Kidney (tissue), 13 donors: ENCODE measurements at regions not wholly inside any gene's neighbourhood (a gene's known extent, or its start where the extent isn't known, plus 50 kb on each side); places are given as distances from the start of the nearest gene placed in this dataset.
A peak's percentile ranks its signal among the peaks of the same experiment; 100 is the strongest.

Source experiments
- DNase-seq, 5 donors: peaks; one replicate each; pipeline ENCODE4 v3.0.0-alpha.2; 2013 to 2020
- FAIRE-seq: peaks from 2 replicates; lab custom pipeline; 2012; peaks lifted over from hg19 to GRCh38; lab: Jason Lieb, UNC
- H3K27ac ChIP-seq, 2 donors: one replicate each; pipeline ENCODE4 v1.7.0; 2013; ENCODE audit warnings: low read depth in 2 of 2, low read length in 2 of 2, inconsistent platforms in 1 of 2
- H3K27me3 ChIP-seq: one replicate; pipeline ENCODE4 v1.7.1; 2013; ENCODE audit warnings: low read length, inconsistent platforms; ENCODE audit not compliant: control insufficient read depth, insufficient read depth
- H3K36me3 ChIP-seq, 3 donors: one replicate each; pipeline versions ENCODE4 v1.7.0 to v1.7.1; 2013; ENCODE audit warnings: low read length in 3 of 3, control low read depth in 1 of 3, inconsistent platforms in 1 of 3; ENCODE audit not compliant: insufficient read depth in 3 of 3, control insufficient read depth in 2 of 3
- H3K4me1 ChIP-seq, 3 donors: one replicate each; pipeline versions ENCODE4 v1.7.0 to v1.7.1; 2013; ENCODE audit warnings: low read length in 3 of 3, inconsistent platforms in 1 of 3, low read depth in 1 of 3; ENCODE audit not compliant: control insufficient read depth in 2 of 3, insufficient read depth in 2 of 3
- H3K4me3 ChIP-seq, 3 donors: one replicate each; pipeline versions ENCODE4 v1.7.0 to v1.8.1; 2013; ENCODE audit warnings: low read length in 3 of 3, control low read depth in 1 of 3, inconsistent platforms in 1 of 3
- H3K9ac ChIP-seq, 3 donors: one replicate each; pipeline versions ENCODE4 v1.7.0 to v1.7.1; 2013; ENCODE audit warnings: low read length in 3 of 3, control low read depth in 1 of 3, inconsistent platforms in 1 of 3
- H3K9me3 ChIP-seq, 3 donors: one replicate each; pipeline versions ENCODE4 v1.7.0 to v1.7.1; 2013; ENCODE audit warnings: low read length in 3 of 3, control low read depth in 1 of 3, inconsistent platforms in 1 of 3; ENCODE audit not compliant: control insufficient read depth in 2 of 3, insufficient read depth in 1 of 3
- intact Hi-C: fragments of 100-400 bp; cut with DNase I; formaldehyde crosslinking; loops from one replicate; pipeline ENCODE4 v1.11.1; 2022
- TF ChIP-seq, protein P1 (sequence below): IDR thresholded peaks from 3 replicates; pipeline ENCODE4 v1.5.1; 2012; ENCODE audit warnings: mild to moderate bottlenecking, moderate library complexity, borderline replicate concordance; ENCODE audit not compliant: insufficient read depth; ENCODE audit errors: extremely low read depth
- donor health status: control.
- donor health status: control.
- donor health status: control.
- donor health status: control.
- donor health status: control.
- donor health status: DM: yes; HTN: yes; CAD: no.
- donor health status: Normal renal cell carcinoma (clear cell type).

DNA sequence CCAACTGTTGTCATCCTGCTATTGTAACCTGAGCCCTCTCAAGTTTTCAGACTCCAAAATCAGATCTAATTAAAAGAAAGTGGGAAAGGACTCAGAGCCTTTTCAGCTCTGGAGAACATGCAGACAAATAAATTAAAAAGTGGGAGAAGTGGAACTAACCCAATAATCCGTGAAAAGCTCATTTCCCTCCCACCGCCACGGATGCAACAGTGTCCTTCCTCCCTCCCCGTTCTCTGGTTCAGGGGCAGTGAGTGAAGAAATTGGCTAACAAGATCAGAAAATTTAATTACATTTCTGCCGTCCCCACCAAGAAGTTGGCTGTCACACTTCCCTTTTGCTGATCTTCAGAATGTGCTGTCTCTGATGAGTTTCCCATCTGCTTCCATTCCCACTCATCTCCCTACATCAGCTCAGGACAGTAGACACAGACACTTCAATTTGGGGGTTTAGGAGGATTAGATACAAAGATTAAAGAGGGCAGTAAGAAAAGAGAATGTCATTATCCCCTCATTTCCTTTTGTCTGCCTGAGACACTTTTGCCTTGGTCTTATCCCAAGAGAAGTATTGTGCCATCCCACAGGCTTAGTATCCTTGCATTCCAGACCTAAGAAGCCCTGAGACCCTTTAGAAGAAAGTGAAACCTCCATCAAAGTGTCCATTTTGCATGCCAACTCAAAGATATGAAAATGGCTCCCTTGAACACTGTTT lies 335.7 kb upstream of the PPP2R3A start:
- H3K4me1 ChIP-seq = no peaks in the 10 kb centered on the region
- no peak overlapping the region for H3K4me3 ChIP-seq
- no peak overlapping the region for H3K27ac ChIP-seq
- DNase-seq = peak in 3 of 5 donors; percentile 42 to 74 (median 72)
- no peaks in the 10 kb centered on the region for H3K9me3 ChIP-seq
- no peak for FAIRE-seq
- no peaks in the 10 kb centered on the region for H3K27me3 ChIP-seq
- no peaks in the 10 kb centered on the region for H3K36me3 ChIP-seq
- no peak overlapping the region for H3K9ac ChIP-seq
- TF ChIP-seq, protein P1, sequence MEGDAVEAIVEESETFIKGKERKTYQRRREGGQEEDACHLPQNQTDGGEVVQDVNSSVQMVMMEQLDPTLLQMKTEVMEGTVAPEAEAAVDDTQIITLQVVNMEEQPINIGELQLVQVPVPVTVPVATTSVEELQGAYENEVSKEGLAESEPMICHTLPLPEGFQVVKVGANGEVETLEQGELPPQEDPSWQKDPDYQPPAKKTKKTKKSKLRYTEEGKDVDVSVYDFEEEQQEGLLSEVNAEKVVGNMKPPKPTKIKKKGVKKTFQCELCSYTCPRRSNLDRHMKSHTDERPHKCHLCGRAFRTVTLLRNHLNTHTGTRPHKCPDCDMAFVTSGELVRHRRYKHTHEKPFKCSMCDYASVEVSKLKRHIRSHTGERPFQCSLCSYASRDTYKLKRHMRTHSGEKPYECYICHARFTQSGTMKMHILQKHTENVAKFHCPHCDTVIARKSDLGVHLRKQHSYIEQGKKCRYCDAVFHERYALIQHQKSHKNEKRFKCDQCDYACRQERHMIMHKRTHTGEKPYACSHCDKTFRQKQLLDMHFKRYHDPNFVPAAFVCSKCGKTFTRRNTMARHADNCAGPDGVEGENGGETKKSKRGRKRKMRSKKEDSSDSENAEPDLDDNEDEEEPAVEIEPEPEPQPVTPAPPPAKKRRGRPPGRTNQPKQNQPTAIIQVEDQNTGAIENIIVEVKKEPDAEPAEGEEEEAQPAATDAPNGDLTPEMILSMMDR = no peak
- intact Hi-C loops = no loop called here

DNA sequence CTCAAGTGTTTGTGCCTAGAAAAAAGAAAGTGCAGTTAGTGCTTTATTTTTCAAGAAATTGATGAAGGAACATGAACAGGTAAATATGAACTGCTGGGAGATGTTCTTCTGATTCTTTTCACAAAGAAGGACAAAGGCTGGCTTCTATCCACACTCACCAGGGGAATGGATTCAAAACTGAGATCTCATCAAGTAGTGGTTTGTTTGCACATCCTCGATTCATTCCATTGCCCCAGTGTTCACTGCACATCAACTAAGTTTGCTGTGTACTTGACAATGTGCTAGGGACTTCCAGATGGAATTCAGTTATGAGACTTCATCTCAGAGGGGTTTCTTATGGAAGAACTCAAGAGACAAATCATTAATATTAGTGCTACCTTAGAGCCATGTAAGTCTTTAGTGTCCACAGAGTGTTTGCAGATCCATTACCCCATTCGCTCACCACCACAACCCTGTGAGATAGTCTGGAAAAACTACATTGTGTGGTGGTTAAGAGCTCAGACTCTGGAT lies 332.9 kb upstream of the PPP2R3A start:
- DNase-seq = no peak
- intact Hi-C loops = no loop called here
- Histone ChIP-seq H3K9ac (no peak overlapping the region), H3K27me3 (no peaks in the 10 kb centered on the region), H3K27ac (no peak overlapping the region), H3K4me3 (no peak overlapping the region), H3K9me3 (no peaks in the 10 kb centered on the region), H3K4me1 (no peaks in the 10 kb centered on the region), H3K36me3 (no peaks in the 10 kb centered on the region)
- FAIRE-seq = no peak
- TF ChIP-seq, protein P1 = no peak

DNA sequence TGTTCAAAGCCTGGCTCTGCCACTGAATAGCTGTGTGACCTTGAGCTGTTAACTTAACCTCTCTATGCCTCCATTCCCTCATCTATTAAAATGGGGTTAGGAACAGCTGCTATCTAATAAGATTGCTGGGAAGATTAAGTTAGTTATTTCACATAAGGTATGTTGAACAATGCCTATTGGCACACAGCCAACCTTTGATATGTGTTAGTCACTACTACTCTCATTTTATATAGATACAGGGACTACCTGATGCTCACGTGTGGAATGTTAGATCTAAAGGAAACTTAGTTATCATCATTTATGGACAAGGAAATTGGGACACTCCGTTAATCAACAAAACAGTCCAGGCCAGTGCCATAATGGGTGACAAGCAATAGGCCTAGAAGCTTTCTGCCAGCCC lies 332.4 kb upstream of the PPP2R3A start:
- H3K4me3 ChIP-seq = no peak overlapping the region
- H3K4me1 ChIP-seq = no peaks in the 10 kb centered on the region
- H3K9me3 ChIP-seq = no peaks in the 10 kb centered on the region
- H3K9ac ChIP-seq = no peak overlapping the region
- TF ChIP-seq, protein P1 = no peak
- FAIRE-seq = no peak
- H3K27ac ChIP-seq = no peak overlapping the region
- no peaks in the 10 kb centered on the region for H3K27me3 ChIP-seq
- DNase-seq = no peak
- H3K36me3 ChIP-seq = no peaks in the 10 kb centered on the region
- intact Hi-C loops = no loop called here

GRCh38 chr3:135636596-135636995 lies 328.9 kb upstream of the PPP2R3A start:
- intact Hi-C loops = no loop called here
- no peaks in the 10 kb centered on the region for H3K9me3 ChIP-seq
- no peak overlapping the region for H3K27ac ChIP-seq
- no peaks in the 10 kb centered on the region for H3K4me1 ChIP-seq
- H3K4me3 ChIP-seq = no peak overlapping the region
- no peak for FAIRE-seq
- TF ChIP-seq, protein P1 = no peak
- no peak overlapping the region for H3K9ac ChIP-seq
- no peaks in the 10 kb centered on the region for H3K27me3 ChIP-seq
- peak in 2 of 5 donors; percentile 46 to 56 for DNase-seq
- no peaks in the 10 kb centered on the region for H3K36me3 ChIP-seq
